ENCODE measurements at regions not wholly inside any gene's neighbourhood (a gene's known extent, or its start where the extent isn't known, plus 50 kb on each side); places are given as distances from the start of the nearest gene placed in this dataset.

GRCh38 chr10:60518745-60519144, 129.1 kb upstream of the ANK3 start:
- DNase-seq (ENCODE audit: low spot score) = no peak

- DNase-seq (ENCODE audit: low spot score) = peak; percentile 28
Observed at GRCh38 chr10:60517805-60518204, 128.1 kb upstream of the ANK3 start.

- no peak for DNase-seq (ENCODE audit: low spot score)
Observed at GRCh38 chr10:60513281-60513680, 123.6 kb upstream of the ANK3 start.

- no peak for DNase-seq (ENCODE audit: low spot score)
Observed at GRCh38 chr10:60511477-60512229, 122.0 kb upstream of the ANK3 start.

- DNase-seq (ENCODE audit: low spot score) = no peak
Observed at GRCh38 chr10:60508831-60509230, 119.2 kb upstream of the ANK3 start.

- DNase-seq (ENCODE audit: low spot score) = no peak
Observed at GRCh38 chr10:60508037-60508436, 118.4 kb upstream of the ANK3 start.

GRCh38 chr10:60502621-60503020, 112.9 kb upstream of the ANK3 start:
- no peak for DNase-seq (ENCODE audit: low spot score)

GRCh38 chr10:60498985-60499384, 109.3 kb upstream of the ANK3 start:
- no peak for DNase-seq (ENCODE audit: low spot score)

- DNase-seq (ENCODE audit: low spot score) = no peak
Observed at GRCh38 chr10:60497364-60497763, 107.7 kb upstream of the ANK3 start.

- no peak for DNase-seq (ENCODE audit: low spot score)
Observed at GRCh38 chr10:60496181-60496580, 106.5 kb upstream of the ANK3 start.

- DNase-seq (ENCODE audit: low spot score) = no peak
Observed at GRCh38 chr10:60495338-60496055, 105.8 kb upstream of the ANK3 start.

- DNase-seq (ENCODE audit: low spot score) = no peak
Observed at GRCh38 chr10:60494774-60495173, 105.1 kb upstream of the ANK3 start.

GRCh38 chr10:60491162-60491561, 101.5 kb upstream of the ANK3 start:
- DNase-seq (ENCODE audit: low spot score) = no peak

GRCh38 chr10:60490013-60490412, 100.3 kb upstream of the ANK3 start:
- DNase-seq (ENCODE audit: low spot score) = no peak

- no peak for DNase-seq (ENCODE audit: low spot score)
Observed at GRCh38 chr10:60488111-60488669, 98.5 kb upstream of the ANK3 start.

- no peak for DNase-seq (ENCODE audit: low spot score)
Observed at GRCh38 chr10:60487543-60487942, 97.9 kb upstream of the ANK3 start.

- no peak for DNase-seq (ENCODE audit: low spot score)
Observed at GRCh38 chr10:60485025-60485424, 95.3 kb upstream of the ANK3 start.

- peak; percentile 90 for DNase-seq (ENCODE audit: low spot score)
Observed at GRCh38 chr10:60480865-60481563, 91.3 kb upstream of the ANK3 start.

GRCh38 chr10:60479305-60480020, 89.8 kb upstream of the ANK3 start:
- no peak for DNase-seq (ENCODE audit: low spot score)

- DNase-seq (ENCODE audit: low spot score) = no peak
Observed at GRCh38 chr10:60476451-60476850, 86.8 kb upstream of the ANK3 start.

GRCh38 chr10:60473557-60473956, 83.9 kb upstream of the ANK3 start:
- no peak for DNase-seq (ENCODE audit: low spot score)

GRCh38 chr10:60470091-60470490, 80.4 kb upstream of the ANK3 start:
- no peak for DNase-seq (ENCODE audit: low spot score)
